Prostate gland (tissue), 2 donors: ENCODE measurements at regions not wholly inside any gene's neighbourhood (a gene's known extent, or its start where the extent isn't known, plus 50 kb on each side); places are given as distances from the start of the nearest gene placed in this dataset.

Experiments
- DNase-seq: peaks from one replicate; pipeline ENCODE4 v3.0.0-alpha.2; 2019; ENCODE audit warnings: low spot score
- H3K27ac ChIP-seq, 2 donors: fragments of 200-600 bp; sonication (generic); 2 replicates each; pipeline ENCODE4 v1.5.1; 2017 to 2019
- H3K27me3 ChIP-seq: fragments of 200-600 bp; sonication (generic); replicated peaks from 2 replicates; pipeline ENCODE4 v1.5.1; 2019; ENCODE audit not compliant: insufficient read depth
- H3K36me3 ChIP-seq, 2 donors: fragments of 200-600 bp; sonication (generic); 1 replicate in 1 of 2; 2 replicates in 1 of 2; pipeline versions ENCODE4 v1.5.1 to v1.8.1; 2017 to 2019
- H3K4me1 ChIP-seq: fragments of 200-600 bp; sonication (generic); replicated peaks from 2 replicates; pipeline ENCODE4 v1.5.1; 2019
- H3K4me3 ChIP-seq, 2 donors: fragments of 200-600 bp; sonication (generic); 2 replicates each; pipeline ENCODE4 v1.5.1; 2017 to 2019
- H3K9me3 ChIP-seq: fragments of 200-600 bp; sonication (generic); 2 replicates; pipeline ENCODE4 v1.5.1; 2017
- POLR2A ChIP-seq: fragments of 450-650 bp; IDR thresholded peaks from one replicate; pipeline ENCODE4 v1.6.1; 2016; ENCODE audit warnings: antibody characterized with exemption, mild to moderate bottlenecking
- POLR2AphosphoS5 ChIP-seq: sonication (generic); formaldehyde crosslinking; IDR thresholded peaks from one replicate; pipeline ENCODE4 v1.6.1; 2017; ENCODE audit warnings: antibody characterized with exemption
- WGBS: methylation state at CpG from one replicate; pipeline ENCODE4 v1.1.5; 2018; 5-methylcytosine and 5-hydroxymethylcytosine counted together
- intact Hi-C: fragments of 100-400 bp; cut with DNase I; formaldehyde crosslinking; loops from one replicate; pipeline ENCODE4 v1.14.2; 2022
- TF ChIP-seq, protein P1 (sequence below), 4 experiments: fragments of 200-600 bp in 2 of 4; fragments of 450-650 bp in 2 of 4; sonication (generic) in 2 of 4; IDR thresholded peaks; 1 replicate in 3 of 4; 2 replicates in 1 of 4; pipeline ENCODE4 v1.5.1; 2016 to 2019; ENCODE audit warnings: antibody characterized with exemption in 4 of 4, mild to moderate bottlenecking in 2 of 4, moderate library complexity in 2 of 4

DNA sequence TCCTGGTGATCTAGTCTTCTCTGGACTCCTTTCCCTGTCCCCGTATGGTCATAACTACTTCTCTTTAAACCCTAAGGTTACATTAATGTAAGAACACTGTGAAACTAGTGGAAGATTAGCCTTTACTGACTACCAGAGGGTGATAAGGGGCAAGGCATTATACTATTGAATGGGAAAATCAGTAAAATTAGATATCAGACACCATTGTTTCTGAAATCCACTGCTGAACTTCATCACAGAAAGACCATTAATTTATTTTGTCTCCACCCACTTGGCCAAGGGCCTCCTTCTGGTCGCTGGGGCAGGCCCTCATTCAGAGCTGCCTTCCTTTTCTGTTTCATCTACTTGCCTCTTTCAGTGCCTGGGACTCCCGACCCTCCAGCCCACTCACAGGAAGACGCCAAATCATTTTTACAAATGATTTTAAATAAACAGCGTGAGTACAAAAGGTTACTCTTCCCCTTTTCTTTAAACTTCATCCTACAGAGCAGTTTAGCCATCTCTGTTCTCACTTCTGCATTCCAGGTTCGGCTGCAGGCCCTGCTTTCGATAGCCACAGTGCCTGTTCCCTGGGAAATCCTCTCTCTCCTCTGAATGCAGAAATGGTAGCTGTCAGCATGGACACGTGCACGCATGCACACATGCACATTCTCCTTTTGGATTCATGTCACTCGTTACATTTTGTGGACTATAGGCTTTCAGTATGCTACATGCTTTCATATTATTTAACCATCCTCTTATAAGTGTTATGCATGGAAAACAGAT lies 70.3 kb upstream of the DOCK10 start:
- DNase-seq, result no peak
- H3K36me3 ChIP-seq, result no peaks in the 10 kb centered on the region
- TF ChIP-seq, protein P1, sequence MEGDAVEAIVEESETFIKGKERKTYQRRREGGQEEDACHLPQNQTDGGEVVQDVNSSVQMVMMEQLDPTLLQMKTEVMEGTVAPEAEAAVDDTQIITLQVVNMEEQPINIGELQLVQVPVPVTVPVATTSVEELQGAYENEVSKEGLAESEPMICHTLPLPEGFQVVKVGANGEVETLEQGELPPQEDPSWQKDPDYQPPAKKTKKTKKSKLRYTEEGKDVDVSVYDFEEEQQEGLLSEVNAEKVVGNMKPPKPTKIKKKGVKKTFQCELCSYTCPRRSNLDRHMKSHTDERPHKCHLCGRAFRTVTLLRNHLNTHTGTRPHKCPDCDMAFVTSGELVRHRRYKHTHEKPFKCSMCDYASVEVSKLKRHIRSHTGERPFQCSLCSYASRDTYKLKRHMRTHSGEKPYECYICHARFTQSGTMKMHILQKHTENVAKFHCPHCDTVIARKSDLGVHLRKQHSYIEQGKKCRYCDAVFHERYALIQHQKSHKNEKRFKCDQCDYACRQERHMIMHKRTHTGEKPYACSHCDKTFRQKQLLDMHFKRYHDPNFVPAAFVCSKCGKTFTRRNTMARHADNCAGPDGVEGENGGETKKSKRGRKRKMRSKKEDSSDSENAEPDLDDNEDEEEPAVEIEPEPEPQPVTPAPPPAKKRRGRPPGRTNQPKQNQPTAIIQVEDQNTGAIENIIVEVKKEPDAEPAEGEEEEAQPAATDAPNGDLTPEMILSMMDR (IDR thresholded peaks at IDR 0.05), result no peak
- no peak for TF ChIP-seq POLR2A
- no peak for TF ChIP-seq POLR2AphosphoS5
- no peaks in the 10 kb centered on the region for H3K9me3 ChIP-seq
- H3K27me3 ChIP-seq, result no peaks in the 10 kb centered on the region
- WGBS, result 69% methylated on average over 10 of the region's 10 CpGs
- no peak overlapping the region for H3K27ac ChIP-seq
- intact Hi-C loops, result no loop called here
- H3K4me1 ChIP-seq, result no peaks in the 10 kb centered on the region
- H3K4me3 ChIP-seq, result no peak overlapping the region

DNA sequence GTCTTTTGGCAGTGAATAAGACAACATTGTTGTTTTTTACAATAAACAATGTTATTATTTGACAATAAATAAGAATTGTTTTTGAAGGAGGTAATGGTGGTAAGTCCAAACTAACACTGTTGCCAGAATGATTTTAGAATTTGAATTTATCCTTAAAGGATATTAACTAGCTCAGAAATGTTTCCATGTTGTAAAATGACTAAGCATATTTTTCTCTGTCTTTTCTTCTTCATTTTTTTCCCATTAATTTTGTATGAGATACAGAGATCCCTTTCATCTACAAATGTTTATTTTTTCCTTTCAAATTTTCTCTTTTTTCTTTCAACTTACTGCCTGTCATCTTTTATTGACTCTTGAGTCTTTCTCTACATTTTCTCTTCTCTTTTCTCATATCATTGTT lies 66.5 kb upstream of the DOCK10 start:
- no peaks in the 10 kb centered on the region for H3K36me3 ChIP-seq
- DNase-seq, result no peak
- no peak overlapping the region for H3K4me3 ChIP-seq
- H3K4me1 ChIP-seq, result no peaks in the 10 kb centered on the region
- no peak overlapping the region for H3K27ac ChIP-seq
- intact Hi-C loops, result no loop called here
- H3K27me3 ChIP-seq, result no peaks in the 10 kb centered on the region
- H3K9me3 ChIP-seq, result no peaks in the 10 kb centered on the region
- no peak for TF ChIP-seq POLR2A
- TF ChIP-seq POLR2AphosphoS5, result no peak
- TF ChIP-seq, protein P1 (IDR thresholded peaks at IDR 0.05), result no peak

DNA sequence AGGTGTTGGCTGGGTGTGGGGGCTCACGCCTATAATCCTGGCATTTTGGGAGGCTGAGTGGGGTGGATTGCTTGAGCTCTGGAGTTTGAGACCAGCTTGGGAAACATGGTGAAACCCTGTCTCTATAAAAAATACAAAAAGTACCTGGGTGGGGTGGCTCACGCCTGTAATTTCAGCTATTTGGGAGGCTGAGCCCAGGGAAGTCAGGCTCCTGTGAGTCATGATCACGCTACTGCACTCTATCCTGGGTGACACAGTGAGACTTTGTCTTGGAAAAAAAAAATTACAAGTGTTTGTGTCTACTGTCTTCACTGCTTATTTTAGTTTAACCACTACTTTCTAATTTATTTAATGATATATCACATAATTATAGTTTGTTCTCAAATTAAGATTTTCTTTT lies 62.7 kb upstream of the DOCK10 start:
- Histone ChIP-seq H3K36me3 (no peaks in the 10 kb centered on the region), H3K9me3 (no peaks in the 10 kb centered on the region), H3K27ac (no peak overlapping the region), H3K27me3 (no peaks in the 10 kb centered on the region), H3K4me1 (no peaks in the 10 kb centered on the region), H3K4me3 (no peak overlapping the region)
- no peak for DNase-seq
- 86% methylated on average over 3 of the region's 3 CpGs for WGBS
- TF ChIP-seq, protein P1 (IDR thresholded peaks at IDR 0.05), result no peak
- TF ChIP-seq POLR2AphosphoS5 (no peak), POLR2A (no peak)
- intact Hi-C loops, result no loop called here

DNA sequence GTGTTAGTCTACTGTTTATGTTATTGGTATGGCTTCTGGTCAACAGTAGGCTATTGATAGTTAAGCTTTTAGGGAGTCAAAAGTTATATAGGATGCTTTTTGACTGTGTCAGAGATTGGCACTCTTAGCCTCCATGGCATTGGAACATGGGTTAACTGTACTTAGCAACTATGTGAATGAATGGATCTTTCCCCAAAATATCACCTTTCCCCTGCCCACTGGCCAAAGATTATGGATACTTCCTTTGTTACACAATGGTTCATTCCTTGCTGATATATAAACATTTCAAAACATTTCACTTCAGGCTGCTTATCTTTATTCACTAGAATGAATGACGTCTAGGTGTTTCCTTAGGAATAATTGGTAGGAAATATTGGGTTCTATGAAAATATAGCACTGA lies 62.1 kb upstream of the DOCK10 start:
- Histone ChIP-seq H3K4me3 (no peak overlapping the region), H3K36me3 (no peaks in the 10 kb centered on the region), H3K4me1 (no peaks in the 10 kb centered on the region), H3K9me3 (no peaks in the 10 kb centered on the region), H3K27me3 (no peaks in the 10 kb centered on the region), H3K27ac (no peak overlapping the region)
- WGBS, result 49% methylated on average over 1 of the region's 1 CpG
- intact Hi-C loops, result no loop called here
- no peak for DNase-seq
- no peak for TF ChIP-seq POLR2AphosphoS5
- TF ChIP-seq, protein P1 (IDR thresholded peaks at IDR 0.05), result no peak

DNA sequence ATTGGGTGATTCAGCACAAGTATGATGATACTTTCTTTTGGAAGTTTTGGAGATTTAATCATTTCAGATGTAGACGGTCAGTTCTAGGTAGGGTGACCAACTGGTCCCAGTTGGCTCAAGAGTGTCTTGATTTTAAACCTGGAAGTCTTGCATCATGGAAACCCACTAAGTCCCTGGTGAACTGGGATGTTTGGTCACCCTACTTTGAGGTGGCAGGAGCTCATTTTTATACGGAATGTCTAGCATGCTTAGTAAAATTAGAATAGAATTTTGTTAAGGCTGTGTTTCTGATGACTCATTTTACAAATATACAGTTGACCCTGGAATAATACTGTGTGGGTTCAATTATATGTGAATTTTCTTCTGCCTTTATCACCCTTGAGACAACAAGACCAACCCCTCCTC lies 61.5 kb upstream of the DOCK10 start:
- Histone ChIP-seq H3K36me3 (no peaks in the 10 kb centered on the region), H3K9me3 (no peaks in the 10 kb centered on the region), H3K4me3 (no peak overlapping the region), H3K4me1 (no peaks in the 10 kb centered on the region), H3K27ac (no peak overlapping the region), H3K27me3 (no peaks in the 10 kb centered on the region)
- 70% methylated on average over 2 of the region's 2 CpGs for WGBS
- TF ChIP-seq POLR2A, result no peak
- TF ChIP-seq POLR2AphosphoS5, result no peak
- TF ChIP-seq, protein P1 (IDR thresholded peaks at IDR 0.05), result no peak
- intact Hi-C loops, result no loop called here
- no peak for DNase-seq
